ENCODE measurements at regions not wholly inside any gene's neighbourhood (a gene's known extent, or its start where the extent isn't known, plus 50 kb on each side); places are given as distances from the start of the nearest gene placed in this dataset.

- no peak overlapping the region for H3K27ac ChIP-seq (ENCODE audit: insufficient read depth, low read length)
- H3K9me3 ChIP-seq (ENCODE audit: control insufficient read depth, insufficient read depth, low read length): no peaks in the 10 kb centered on the region
- dilution Hi-C loops (cut with HindIII; ENCODE audit: low sequenced_read_pairs, unreplicated experiment): no loop called here
- no peak overlapping the region for H4K91ac ChIP-seq (ENCODE audit: insufficient read depth, low read depth, low read length)
- no peak overlapping the region for H2AK5ac ChIP-seq (ENCODE audit: low read depth, low read length)
- no peak overlapping the region for H2BK120ac ChIP-seq (ENCODE audit: low read depth, low read length)
- H2BK20ac ChIP-seq (ENCODE audit: low read depth, low read length): no peak overlapping the region
- ATAC-seq (ENCODE audit: low read depth): no peak
- intact Hi-C loops (cut with micrococcal nuclease): loop anchor here (10.0 kb wide), 1 partner anchor 167 kb away; no protein-coding TSS in a partner anchor
- no peaks in the 10 kb centered on the region for H3K79me1 ChIP-seq (ENCODE audit: low read depth in 1 of 2, low read length in 2 of 2)
- CTCF ChIA-PET: no interaction called here
- POLR2A ChIA-PET (ENCODE audit: unreplicated experiment): no interaction called here
- no peak overlapping the region for H2BK15ac ChIP-seq (ENCODE audit: low read depth, low read length)
- peaks cover 4% of the 10 kb centered on the region for H3K27me3 ChIP-seq (ENCODE audit: control insufficient read depth, insufficient read depth, low read length)
- in situ Hi-C loops (cut with MboI; ENCODE audit: low sequenced_read_pairs): loop anchor here (25.0 kb wide), 1 partner anchor 1936 kb away; no protein-coding TSS in a partner anchor
- H3K23ac ChIP-seq (ENCODE audit: low read depth, low read length): no peak overlapping the region
- H3K14ac ChIP-seq (replicated peaks; ENCODE audit: low read depth, low read length): no peak overlapping the region
- H3K9ac ChIP-seq (ENCODE audit: low read depth, low read length): no peak overlapping the region
- no peak overlapping the region for H2AFZ ChIP-seq (replicated peaks; ENCODE audit: low read length, poor library complexity)
- TF ChIP-seq MAZ (IDR thresholded peaks at IDR 0.05; ENCODE audit: borderline replicate concordance, low read depth, low read length): no peak
- no peak for TF ChIP-seq ELK1 (IDR thresholded peaks at IDR 0.05; ENCODE audit: borderline replicate concordance, low read depth, low read length)
- no peak for TF ChIP-seq FOS (IDR thresholded peaks at IDR 0.05; ENCODE audit: low read depth, low read length)
- no peak for TF ChIP-seq POLR2A (IDR thresholded peaks at IDR 0.05; ENCODE audit: low read depth, low read length)
- no peak for TF ChIP-seq CHD1 (IDR thresholded peaks at IDR 0.05; ENCODE audit: low read depth, low read length)
- H3K4me1 ChIP-seq (ENCODE audit: control insufficient read depth, insufficient read depth, low read length): no peaks in the 10 kb centered on the region
- H3K4me3 ChIP-seq (ENCODE audit: insufficient read depth, low read depth, low read length): no peak overlapping the region
- no peaks in the 10 kb centered on the region for H3K36me3 ChIP-seq (ENCODE audit: control insufficient read depth, insufficient read depth, low read length)
- no peak for DNase-seq
- no peak overlapping the region for H2AK9ac ChIP-seq (replicated peaks; ENCODE audit: low read depth, low read length, poor library complexity)
- no peak overlapping the region for H2BK5ac ChIP-seq (ENCODE audit: low read depth, low read length, poor library complexity, severe bottlenecking)
- BruUV-seq (replicated peaks): no TSS peak
- H3K56ac ChIP-seq (ENCODE audit: extremely low read depth, insufficient read depth, low read length): no peak overlapping the region
- no peaks in the 10 kb centered on the region for H3K9me1 ChIP-seq (ENCODE audit: insufficient read depth, low read length)
- H4K5ac ChIP-seq (ENCODE audit: low read depth, low read length): no peak overlapping the region
- H3K4me2 ChIP-seq (ENCODE audit: low read depth, low read length): no peak overlapping the region
- no peaks in the 10 kb centered on the region for H4K20me1 ChIP-seq (ENCODE audit: insufficient read depth, low read length)
- no peak overlapping the region for H3K4ac ChIP-seq (ENCODE audit: low read depth, low read length)
- no peak overlapping the region for H4K8ac ChIP-seq (ENCODE audit: low read depth in 2 of 2, low read length in 2 of 2)
- no peak overlapping the region for H3K18ac ChIP-seq (ENCODE audit: low read depth, low read length)
Measured at GRCh38 chr12:22851532-22851931, 226.6 kb downstream of the ETNK1 start.
